Stimulated activated naive CD8-positive, alpha-beta T cell treated with anti-CD3 and anti-CD28 coated beads, Interleukin-15, Interleukin-2, amounts not matched to agents 100 ng/mL and 50 ng/mL, for 24 hours (primary cell): ENCODE measurements at regions not wholly inside any gene's neighbourhood (a gene's known extent, or its start where the extent isn't known, plus 50 kb on each side); places are given as distances from the start of the nearest gene placed in this dataset.

Experiments
- H3K27ac Mint-ChIP-seq: one replicate; pipeline ENCODE4 v1.8.0; 2021; ENCODE audit warnings: mild to moderate bottlenecking, mixed read lengths
- H3K27me3 Mint-ChIP-seq: one replicate; pipeline ENCODE4 v1.8.0; 2021; ENCODE audit warnings: mixed read lengths
- H3K36me3 Mint-ChIP-seq: one replicate; pipeline ENCODE4 v1.8.0; 2021; ENCODE audit warnings: low read depth, mixed read lengths
- H3K4me1 Mint-ChIP-seq: one replicate; pipeline ENCODE4 v1.8.0; 2021; ENCODE audit warnings: low read depth, mixed read lengths
- H3K4me3 Mint-ChIP-seq: one replicate; pipeline ENCODE4 v1.8.0; 2021; ENCODE audit warnings: mild to moderate bottlenecking, mixed read lengths
- H3K9me3 Mint-ChIP-seq: one replicate; pipeline ENCODE4 v1.8.0; 2021; ENCODE audit warnings: mixed read lengths

GRCh38 chr15:94937242-94937641 lies 705.9 kb downstream of the MCTP2 start:
- H3K9me3 Mint-ChIP-seq, result peaks cover 10% of the 10 kb centered on the region
- H3K4me1 Mint-ChIP-seq, result no peaks in the 10 kb centered on the region
- no peak overlapping the region for H3K27ac Mint-ChIP-seq
- H3K27me3 Mint-ChIP-seq, result no peaks in the 10 kb centered on the region
- H3K4me3 Mint-ChIP-seq, result no peak overlapping the region
- no peaks in the 10 kb centered on the region for H3K36me3 Mint-ChIP-seq

GRCh38 chr15:94943888-94944287 lies 712.5 kb downstream of the MCTP2 start:
- Mint-ChIP-seq H3K27me3 (no peaks in the 10 kb centered on the region), H3K36me3 (no peaks in the 10 kb centered on the region), H3K27ac (no peak overlapping the region), H3K9me3 (peaks cover 3% of the 10 kb centered on the region), H3K4me1 (no peaks in the 10 kb centered on the region), H3K4me3 (no peak overlapping the region)

GRCh38 chr15:94951538-94951937 lies 720.2 kb downstream of the MCTP2 start:
- no peaks in the 10 kb centered on the region for H3K4me1 Mint-ChIP-seq
- peaks cover 3% of the 10 kb centered on the region for H3K27me3 Mint-ChIP-seq
- H3K9me3 Mint-ChIP-seq, result peaks cover 14% of the 10 kb centered on the region
- no peaks in the 10 kb centered on the region for H3K36me3 Mint-ChIP-seq
- no peak overlapping the region for H3K4me3 Mint-ChIP-seq
- H3K27ac Mint-ChIP-seq, result no peak overlapping the region

- H3K4me1 Mint-ChIP-seq, result no peaks in the 10 kb centered on the region
- peaks cover 16% of the 10 kb centered on the region for H3K9me3 Mint-ChIP-seq
- no peaks in the 10 kb centered on the region for H3K27me3 Mint-ChIP-seq
- no peak overlapping the region for H3K4me3 Mint-ChIP-seq
- H3K36me3 Mint-ChIP-seq, result no peaks in the 10 kb centered on the region
- H3K27ac Mint-ChIP-seq, result no peak overlapping the region
Observed at GRCh38 chr15:94963953-94964352, 732.6 kb downstream of the MCTP2 start.

GRCh38 chr15:94965593-94965992 lies 734.2 kb downstream of the MCTP2 start:
- Mint-ChIP-seq H3K4me1 (no peaks in the 10 kb centered on the region), H3K36me3 (no peaks in the 10 kb centered on the region), H3K27me3 (no peaks in the 10 kb centered on the region), H3K4me3 (no peak overlapping the region), H3K27ac (no peak overlapping the region), H3K9me3 (peaks cover 4% of the 10 kb centered on the region)

- Mint-ChIP-seq H3K27me3 (no peaks in the 10 kb centered on the region), H3K36me3 (no peaks in the 10 kb centered on the region), H3K9me3 (peaks cover 4% of the 10 kb centered on the region), H3K4me3 (no peak overlapping the region), H3K27ac (no peak overlapping the region), H3K4me1 (no peaks in the 10 kb centered on the region)
Observed at GRCh38 chr15:94968133-94968532, 736.8 kb downstream of the MCTP2 start.

- Mint-ChIP-seq H3K27me3 (no peaks in the 10 kb centered on the region), H3K27ac (no peak overlapping the region), H3K4me1 (no peaks in the 10 kb centered on the region), H3K36me3 (no peaks in the 10 kb centered on the region), H3K4me3 (no peak overlapping the region), H3K9me3 (no peaks in the 10 kb centered on the region)
Observed at GRCh38 chr15:94970096-94970495, 738.7 kb downstream of the MCTP2 start.

- H3K9me3 Mint-ChIP-seq, result no peaks in the 10 kb centered on the region
- H3K36me3 Mint-ChIP-seq, result no peaks in the 10 kb centered on the region
- no peaks in the 10 kb centered on the region for H3K27me3 Mint-ChIP-seq
- H3K4me3 Mint-ChIP-seq, result no peak overlapping the region
- no peak overlapping the region for H3K27ac Mint-ChIP-seq
- H3K4me1 Mint-ChIP-seq, result no peaks in the 10 kb centered on the region
Observed at GRCh38 chr15:94970802-94971201, 739.4 kb downstream of the MCTP2 start.

- Mint-ChIP-seq H3K4me3 (no peak overlapping the region), H3K36me3 (no peaks in the 10 kb centered on the region), H3K27ac (no peak overlapping the region), H3K9me3 (no peaks in the 10 kb centered on the region), H3K4me1 (no peaks in the 10 kb centered on the region), H3K27me3 (no peaks in the 10 kb centered on the region)
Observed at GRCh38 chr15:94972314-94972713, 741.0 kb downstream of the MCTP2 start.

GRCh38 chr15:94987085-94987484 lies 755.7 kb downstream of the MCTP2 start:
- Mint-ChIP-seq H3K9me3 (peaks cover 23% of the 10 kb centered on the region), H3K27me3 (no peaks in the 10 kb centered on the region), H3K36me3 (no peaks in the 10 kb centered on the region), H3K27ac (no peak overlapping the region), H3K4me1 (no peaks in the 10 kb centered on the region), H3K4me3 (no peak overlapping the region)

- no peak overlapping the region for H3K4me3 Mint-ChIP-seq
- peaks cover 12% of the 10 kb centered on the region for H3K9me3 Mint-ChIP-seq
- H3K4me1 Mint-ChIP-seq, result no peaks in the 10 kb centered on the region
- no peak overlapping the region for H3K27ac Mint-ChIP-seq
- no peaks in the 10 kb centered on the region for H3K36me3 Mint-ChIP-seq
- H3K27me3 Mint-ChIP-seq, result no peaks in the 10 kb centered on the region
Observed at GRCh38 chr15:94991718-94992117, 760.4 kb downstream of the MCTP2 start.

GRCh38 chr15:95009635-95010034 lies 778.3 kb downstream of the MCTP2 start:
- no peaks in the 10 kb centered on the region for H3K4me1 Mint-ChIP-seq
- H3K36me3 Mint-ChIP-seq, result no peaks in the 10 kb centered on the region

GRCh38 chr15:95013381-95013780 lies 782.0 kb downstream of the MCTP2 start:
- H3K36me3 Mint-ChIP-seq, result no peaks in the 10 kb centered on the region
- no peaks in the 10 kb centered on the region for H3K4me1 Mint-ChIP-seq
- H3K4me3 Mint-ChIP-seq, result no peak overlapping the region
- H3K27ac Mint-ChIP-seq, result no peak overlapping the region
- H3K27me3 Mint-ChIP-seq, result peaks cover 3% of the 10 kb centered on the region
- H3K9me3 Mint-ChIP-seq, result no peaks in the 10 kb centered on the region

More at GRCh38 chr15:95009635-95010034, 778.3 kb downstream of the MCTP2 start:
- H3K27ac Mint-ChIP-seq, result no peak overlapping the region
- no peak overlapping the region for H3K4me3 Mint-ChIP-seq
- peaks cover under 1% of the 10 kb centered on the region for H3K27me3 Mint-ChIP-seq
- peaks cover 5% of the 10 kb centered on the region for H3K9me3 Mint-ChIP-seq

- H3K4me3 Mint-ChIP-seq, result no peak overlapping the region
- peaks cover 3% of the 10 kb centered on the region for H3K27me3 Mint-ChIP-seq
- H3K4me1 Mint-ChIP-seq, result no peaks in the 10 kb centered on the region
- H3K36me3 Mint-ChIP-seq, result no peaks in the 10 kb centered on the region
- H3K27ac Mint-ChIP-seq, result no peak overlapping the region
- H3K9me3 Mint-ChIP-seq, result no peaks in the 10 kb centered on the region
Observed at GRCh38 chr15:95016511-95017229, 785.3 kb downstream of the MCTP2 start.

- Mint-ChIP-seq H3K27ac (no peak overlapping the region), H3K4me3 (no peak overlapping the region), H3K9me3 (peaks cover 6% of the 10 kb centered on the region), H3K36me3 (no peaks in the 10 kb centered on the region), H3K27me3 (peaks cover 3% of the 10 kb centered on the region), H3K4me1 (no peaks in the 10 kb centered on the region)
Observed at GRCh38 chr15:95017666-95018328, 786.4 kb downstream of the MCTP2 start.
